Hepatocyte (in vitro differentiated cells): ENCODE measurements at regions not wholly inside any gene's neighbourhood (a gene's known extent, or its start where the extent isn't known, plus 50 kb on each side); places are given as distances from the start of the nearest gene placed in this dataset.

Experiments used
- DNase-seq: peaks from one replicate; pipeline ENCODE4 v3.0.0-alpha.2; 2016; ENCODE audit warnings: low spot score
- H2AFZ ChIP-seq: fragments of 200-600 bp; sonication (generic); 2 replicates; pipeline ENCODE4 v1.6.0; 2016; ENCODE audit warnings: antibody characterized with exemption, mild to moderate bottlenecking
- H3K27ac ChIP-seq: fragments of 200-600 bp; sonication (generic); 2 replicates; pipeline ENCODE4 v1.5.1; 2016; ENCODE audit warnings: mild to moderate bottlenecking
- H3K27me3 ChIP-seq: fragments of 200-600 bp; sonication (generic); 2 replicates; pipeline ENCODE4 v1.6.1; 2016
- H3K36me3 ChIP-seq: fragments of 200-600 bp; sonication (generic); replicated peaks from 2 replicates; pipeline ENCODE4 v1.5.1; 2016; ENCODE audit warnings: low read depth; ENCODE audit not compliant: insufficient read depth
- H3K4me1 ChIP-seq: fragments of 200-600 bp; sonication (generic); 2 replicates; pipeline ENCODE4 v1.5.1; 2016; ENCODE audit warnings: mild to moderate bottlenecking, moderate library complexity; ENCODE audit not compliant: insufficient read depth
- H3K4me2 ChIP-seq: fragments of 200-600 bp; sonication (generic); 2 replicates; pipeline ENCODE4 v1.6.0; 2016
- H3K4me3 ChIP-seq: fragments of 200-600 bp; sonication (generic); 2 replicates; pipeline ENCODE4 v1.5.1; 2016; ENCODE audit warnings: mild to moderate bottlenecking
- H3K79me2 ChIP-seq: fragments of 200-600 bp; sonication (generic); 2 replicates; pipeline ENCODE4 v1.6.0; 2017; ENCODE audit warnings: mild to moderate bottlenecking
- H3K9me2 ChIP-seq: fragments of 200-600 bp; sonication (generic); replicated peaks from 2 replicates; pipeline ENCODE4 v1.6.0; 2017; ENCODE audit warnings: mild to moderate bottlenecking; ENCODE audit not compliant: insufficient read depth
- H3K9me3 ChIP-seq: fragments of 200-600 bp; sonication (generic); 2 replicates; pipeline ENCODE4 v1.5.1; 2016; ENCODE audit warnings: low read depth, mild to moderate bottlenecking
- H4K20me1 ChIP-seq: fragments of 200-600 bp; sonication (generic); 2 replicates; pipeline ENCODE4 v1.6.0; 2016; ENCODE audit warnings: mild to moderate bottlenecking; ENCODE audit not compliant: insufficient read depth, poor library complexity, severe bottlenecking
- CTCF ChIP-seq: fragments of 200-600 bp; sonication (generic); IDR thresholded peaks from 2 replicates; pipeline ENCODE4 v1.5.1; 2016; ENCODE audit warnings: antibody characterized with exemption, mild to moderate bottlenecking; ENCODE audit not compliant: poor library complexity
- EZH2 ChIP-seq: fragments of 200-600 bp; sonication (generic); IDR thresholded peaks from 2 replicates; pipeline ENCODE4 v1.6.1; 2016; ENCODE audit warnings: antibody characterized with exemption, mild to moderate bottlenecking, borderline replicate concordance
- EZH2phosphoT487 ChIP-seq: fragments of 200-600 bp; sonication (generic); IDR thresholded peaks from one replicate; pipeline ENCODE4 v1.6.1; 2018; ENCODE audit warnings: antibody characterized with exemption, mild to moderate bottlenecking, low read depth, moderate library complexity; ENCODE audit not compliant: unreplicated experiment, severe bottlenecking
- WGBS: methylation state at CpG from one replicate; pipeline ENCODE4 v1.1.6; 2016; ENCODE audit warnings: low lambda C conversion rate; ENCODE audit errors: missing lambda C conversion rate; 5-methylcytosine and 5-hydroxymethylcytosine counted together

- Histone ChIP-seq H4K20me1 (no peaks in the 10 kb centered on the region), H3K4me3 (no peak overlapping the region), H3K9me2 (no peaks in the 10 kb centered on the region), H3K79me2 (no peaks in the 10 kb centered on the region), H3K27ac (no peak overlapping the region), H3K9me3 (no peaks in the 10 kb centered on the region), H3K4me1 (no peaks in the 10 kb centered on the region), H3K27me3 (no peaks in the 10 kb centered on the region), H2AFZ (no peak overlapping the region), H3K4me2 (no peak overlapping the region), H3K36me3 (no peaks in the 10 kb centered on the region)
- WGBS, result 94% methylated on average over 21 of the region's 22 CpGs
- no peak for DNase-seq
- TF ChIP-seq EZH2, result no peak
- no peak for TF ChIP-seq CTCF
These were observed 2142.5 kb upstream of the TENM3 start for GRCh38 chr4:180100433-180101344.

GRCh38 chr4:180101348-180102083 lies 2141.7 kb upstream of the TENM3 start:
- Histone ChIP-seq H2AFZ (no peak overlapping the region), H3K27ac (no peak overlapping the region), H3K4me3 (no peak overlapping the region), H3K9me3 (no peaks in the 10 kb centered on the region), H4K20me1 (no peaks in the 10 kb centered on the region), H3K4me2 (no peak overlapping the region), H3K36me3 (no peaks in the 10 kb centered on the region), H3K9me2 (no peaks in the 10 kb centered on the region), H3K79me2 (no peaks in the 10 kb centered on the region), H3K4me1 (no peaks in the 10 kb centered on the region), H3K27me3 (no peaks in the 10 kb centered on the region)
- no peak for DNase-seq
- WGBS, result 91% methylated on average over 28 of the region's 28 CpGs
- TF ChIP-seq CTCF, result no peak
- no peak for TF ChIP-seq EZH2

GRCh38 chr4:180103794-180104193 lies 2139.4 kb upstream of the TENM3 start:
- no peak overlapping the region for H3K27ac ChIP-seq
- no peaks in the 10 kb centered on the region for H3K4me1 ChIP-seq
- H3K36me3 ChIP-seq, result no peaks in the 10 kb centered on the region
- 94% methylated on average over 3 of the region's 3 CpGs for WGBS
- no peaks in the 10 kb centered on the region for H3K27me3 ChIP-seq
- DNase-seq, result no peak
- H4K20me1 ChIP-seq, result no peaks in the 10 kb centered on the region
- no peak overlapping the region for H2AFZ ChIP-seq
- no peaks in the 10 kb centered on the region for H3K79me2 ChIP-seq
- no peak overlapping the region for H3K4me2 ChIP-seq
- no peaks in the 10 kb centered on the region for H3K9me2 ChIP-seq
- H3K4me3 ChIP-seq, result no peak overlapping the region
- H3K9me3 ChIP-seq, result no peaks in the 10 kb centered on the region
- TF ChIP-seq EZH2, result no peak
- no peak for TF ChIP-seq EZH2phosphoT487
- no peak for TF ChIP-seq CTCF
